Effector CD4-positive, alpha-beta T cell (primary cell): ENCODE measurements at regions not wholly inside any gene's neighbourhood (a gene's known extent, or its start where the extent isn't known, plus 50 kb on each side); places are given as distances from the start of the nearest gene placed in this dataset.

Experiments
- DNase-seq: peaks from one replicate; pipeline ENCODE4 v3.0.0-alpha.2; 2020

- DNase-seq, result no peak
Observed at GRCh38 chr3:177515786-177516157, 318.5 kb upstream of the TBL1XR1 start.

DNA sequence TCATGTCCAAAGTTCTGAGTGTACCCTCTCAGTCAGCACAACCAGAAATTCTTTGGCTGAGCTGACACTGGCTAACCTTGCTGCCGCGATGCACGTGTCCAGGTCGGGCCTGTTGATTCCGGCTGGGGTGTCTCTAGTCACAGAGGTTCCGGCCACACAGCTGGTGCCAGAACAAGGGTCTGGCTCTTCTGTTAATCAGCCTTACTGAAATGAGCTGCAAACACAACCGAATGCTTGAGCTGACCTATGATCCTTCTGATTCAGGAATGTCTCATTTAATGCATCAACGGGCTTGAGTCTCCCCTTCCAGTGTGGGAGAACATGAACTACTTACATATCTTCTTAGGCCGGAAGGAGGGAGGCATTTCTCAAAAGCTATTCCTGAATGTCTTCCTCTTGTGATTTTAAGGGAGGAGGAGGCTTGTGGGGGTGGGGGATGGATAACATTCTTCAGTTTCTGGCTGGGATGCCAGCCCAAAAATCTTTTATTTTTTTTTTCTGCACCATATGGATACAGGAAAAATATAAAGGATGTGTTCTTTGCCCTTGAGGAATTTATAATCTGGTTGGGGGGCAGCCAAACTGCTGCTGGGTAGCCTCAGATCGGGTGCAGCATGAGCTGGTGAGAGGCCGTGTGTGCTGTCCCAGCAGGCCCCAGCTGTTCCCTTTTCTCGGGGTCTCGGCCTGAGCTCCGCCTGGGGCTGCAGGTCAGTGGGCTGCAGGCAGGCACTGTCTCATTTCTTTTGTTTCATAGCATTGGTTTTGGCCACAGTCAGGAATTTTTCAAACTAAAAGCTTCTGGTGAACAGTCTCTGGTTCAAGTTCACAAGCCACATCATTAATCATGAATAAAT is 319.1 kb upstream of the TBL1XR1 start:
- DNase-seq, result no peak

GRCh38 chr3:177517906-177518305 is 320.6 kb upstream of the TBL1XR1 start:
- no peak for DNase-seq

DNA sequence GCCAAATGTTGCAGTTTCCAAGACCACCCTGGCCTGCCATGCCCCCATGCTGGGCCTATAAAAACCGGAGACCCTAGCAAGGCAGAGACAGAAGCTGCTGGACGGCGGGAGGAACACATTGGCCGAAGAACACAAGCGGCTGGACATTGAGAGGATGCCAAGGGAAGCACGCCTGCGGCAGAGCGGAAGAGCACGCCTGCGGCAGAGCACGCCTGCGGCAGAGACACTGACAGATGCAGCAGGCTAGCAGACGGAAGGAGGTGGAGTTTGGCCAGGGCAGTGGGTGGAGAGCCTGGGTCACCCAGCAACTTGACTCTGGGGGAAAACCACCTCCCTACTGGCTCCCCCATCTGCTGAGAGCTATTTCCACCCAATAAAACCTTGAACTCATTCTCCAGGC is 322.3 kb upstream of the TBL1XR1 start:
- no peak for DNase-seq

GRCh38 chr3:177521305-177521704 is 324.0 kb upstream of the TBL1XR1 start:
- DNase-seq, result no peak

DNA sequence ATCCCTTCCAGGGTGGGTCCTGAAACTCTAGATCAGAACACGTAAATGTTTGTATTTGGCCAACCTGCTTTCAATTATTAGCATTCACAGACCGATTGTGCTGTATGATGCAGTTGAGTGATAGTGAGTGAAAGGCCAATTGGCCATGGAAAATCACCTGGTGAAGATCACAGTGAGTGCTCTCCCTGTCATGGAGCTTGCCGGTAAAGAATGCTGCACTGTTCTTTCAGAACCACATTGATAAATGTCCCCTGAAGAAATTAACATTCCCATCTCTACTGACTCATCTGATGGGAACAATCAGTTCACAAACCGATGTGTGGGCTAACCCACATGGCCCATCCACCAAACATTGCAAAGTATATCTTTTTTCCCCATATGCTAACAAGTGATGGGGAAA is 324.8 kb upstream of the TBL1XR1 start:
- DNase-seq, result no peak

DNA sequence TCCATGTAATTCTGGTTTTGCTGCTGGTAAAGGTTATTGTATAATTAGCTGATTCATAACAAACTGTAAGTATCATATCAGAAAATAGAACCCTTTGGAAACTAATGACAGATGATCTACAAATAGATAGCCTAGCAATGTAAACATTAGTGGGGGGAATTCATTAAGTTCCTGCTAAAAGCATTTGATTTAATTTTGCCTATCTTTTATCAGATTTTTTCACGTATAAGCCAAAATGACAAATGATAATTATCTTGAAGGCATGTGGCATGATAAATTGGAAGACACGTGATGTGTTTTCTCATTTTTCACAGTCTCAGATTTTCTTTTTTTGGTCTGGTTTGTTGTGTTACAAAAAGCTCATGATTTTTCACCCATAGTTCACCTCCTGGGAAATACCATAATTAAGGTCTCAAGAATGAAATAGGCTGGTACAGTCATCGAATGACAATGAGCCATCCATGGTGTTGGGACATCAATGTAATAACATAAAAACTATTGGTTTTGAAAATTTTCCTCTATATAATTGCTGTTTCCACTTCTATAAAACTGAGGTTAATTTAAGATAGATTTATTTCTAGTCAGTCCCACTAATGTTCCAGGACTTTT is 325.9 kb upstream of the TBL1XR1 start:
- DNase-seq, result no peak

DNA sequence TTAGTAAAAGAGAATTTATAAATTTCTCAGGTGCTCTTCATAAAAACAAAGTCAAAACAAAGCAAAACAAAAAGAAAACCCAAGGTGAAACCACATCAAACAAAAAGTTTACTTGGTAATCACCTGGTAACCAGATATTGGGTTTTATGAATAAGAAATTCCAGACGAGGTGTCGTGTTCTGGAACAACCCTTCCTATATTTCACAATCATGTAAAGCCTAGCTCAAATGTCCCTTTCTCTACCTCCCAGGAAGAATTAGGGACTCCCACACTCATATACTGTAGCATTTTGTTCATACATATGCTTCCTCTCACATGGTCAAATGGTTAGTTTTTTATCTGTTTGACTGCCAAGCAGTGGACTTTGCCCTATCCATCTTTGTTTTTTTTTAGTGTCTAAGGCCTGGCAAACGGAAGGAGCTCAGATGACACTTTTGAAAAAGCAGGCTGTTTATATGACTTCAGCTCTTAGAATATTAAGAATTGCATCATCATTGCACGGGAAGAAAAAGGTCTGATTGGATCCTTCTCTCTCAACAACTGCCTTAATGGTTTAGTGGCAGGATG is 326.7 kb upstream of the TBL1XR1 start:
- no peak for DNase-seq

DNA sequence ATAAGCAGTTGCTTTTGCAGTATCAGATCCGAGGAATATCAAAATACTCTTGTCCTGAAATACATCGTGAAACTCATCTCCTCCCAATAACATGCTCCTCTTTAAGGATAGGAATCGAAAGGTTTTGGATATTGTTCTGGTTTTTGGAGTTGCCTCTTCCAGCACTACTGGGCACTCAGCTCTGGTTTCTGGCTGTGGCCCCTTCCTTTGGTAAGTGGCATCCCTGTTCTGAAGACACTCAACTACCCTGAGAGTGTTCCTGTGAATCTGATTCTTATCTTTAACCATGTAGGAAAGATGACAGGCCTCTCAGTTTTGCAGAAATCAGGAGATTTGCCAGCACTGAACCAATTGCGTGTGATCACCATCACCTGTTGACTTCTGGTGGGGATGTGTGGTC is 327.5 kb upstream of the TBL1XR1 start:
- no peak for DNase-seq

DNA sequence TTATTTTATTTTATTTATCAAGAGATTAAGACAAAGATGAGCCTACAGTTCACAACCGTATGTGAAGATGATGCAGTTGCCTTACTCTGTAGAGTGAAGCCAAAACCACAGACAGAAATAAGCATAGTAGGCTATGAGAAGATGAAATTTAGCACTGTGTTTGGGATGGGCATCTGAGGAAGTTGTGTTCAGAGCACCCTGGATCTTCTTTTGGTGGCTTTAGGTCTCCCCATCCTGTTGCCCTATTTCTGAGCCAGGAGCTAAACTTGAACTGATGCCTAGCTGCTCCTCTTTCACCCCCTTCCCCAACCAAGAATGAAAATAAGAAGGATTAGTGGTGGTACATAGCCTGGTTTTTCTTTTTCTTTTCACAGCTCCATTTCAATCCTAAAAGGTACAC is 328.1 kb upstream of the TBL1XR1 start:
- DNase-seq, result no peak

DNA sequence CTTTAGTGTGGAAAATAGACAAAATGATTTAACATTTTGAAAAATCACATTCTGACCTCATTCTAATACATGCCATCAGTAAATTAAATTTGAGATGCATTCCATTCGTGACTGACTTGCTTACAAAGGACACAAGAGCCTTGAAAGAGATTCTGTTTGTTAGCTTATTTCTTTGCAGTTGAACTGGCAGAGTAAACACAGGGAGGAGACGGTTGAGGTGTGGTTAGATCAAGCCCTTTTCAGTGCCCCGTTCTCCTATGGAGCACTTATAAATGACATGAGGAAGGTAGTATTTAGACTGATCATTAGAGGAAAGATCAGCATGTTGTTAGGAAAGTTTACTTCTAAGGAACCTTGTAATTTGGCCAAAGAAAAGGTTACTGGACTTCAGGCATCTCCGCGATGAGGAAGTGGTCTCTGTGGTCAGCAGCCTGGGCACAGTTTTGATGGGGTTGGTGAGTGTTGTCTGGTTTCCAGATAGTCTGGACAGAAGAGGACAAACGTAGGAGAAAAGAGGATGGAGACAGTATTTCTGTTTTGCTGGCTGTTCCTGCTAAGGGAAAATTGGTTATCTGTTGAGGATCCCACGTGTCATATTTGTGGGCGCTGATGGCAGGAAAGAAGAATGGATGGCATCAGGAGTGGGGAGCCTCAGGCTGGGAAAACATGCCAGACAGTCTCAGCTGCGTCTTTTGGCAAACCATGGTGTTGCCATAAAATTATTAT is 328.9 kb upstream of the TBL1XR1 start:
- DNase-seq, result no peak

- DNase-seq, result no peak
Observed at GRCh38 chr3:177527182-177527581, 329.9 kb upstream of the TBL1XR1 start.

DNA sequence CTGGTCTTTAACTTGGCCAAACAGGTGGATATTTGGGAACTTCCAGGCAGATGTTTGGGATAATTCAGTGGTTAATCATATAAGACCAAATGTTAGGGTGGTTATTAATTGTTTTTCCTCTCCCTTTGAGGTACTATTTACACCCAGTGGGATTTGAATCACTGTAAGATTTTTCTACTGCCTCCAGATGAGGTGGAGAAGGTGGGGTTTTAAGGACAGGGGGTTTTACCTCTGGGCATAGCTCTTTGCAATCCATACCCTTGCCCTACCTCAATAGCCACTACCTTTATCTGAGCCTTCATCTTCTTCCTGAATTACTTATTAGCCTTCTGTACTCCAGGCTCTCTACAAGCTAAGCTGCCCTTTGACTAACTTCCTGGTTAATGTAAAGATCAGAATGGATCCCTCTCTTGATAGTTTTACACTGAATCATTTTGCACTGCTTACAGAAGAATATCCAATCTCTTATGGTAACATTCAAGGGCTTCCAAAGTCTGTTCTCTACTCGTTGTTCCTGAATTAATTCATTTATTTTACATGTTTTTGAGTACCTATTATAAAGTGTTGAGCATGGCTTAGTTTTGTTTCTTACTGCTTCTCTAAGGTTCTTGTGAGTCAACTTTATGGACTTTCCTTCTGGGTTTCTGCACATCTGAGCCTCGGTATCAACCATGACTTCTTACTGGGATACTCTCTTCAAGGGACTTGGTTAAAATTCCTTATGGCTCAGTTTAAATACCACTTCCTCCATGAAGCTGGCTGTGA is 331.2 kb upstream of the TBL1XR1 start:
- DNase-seq, result no peak

DNA sequence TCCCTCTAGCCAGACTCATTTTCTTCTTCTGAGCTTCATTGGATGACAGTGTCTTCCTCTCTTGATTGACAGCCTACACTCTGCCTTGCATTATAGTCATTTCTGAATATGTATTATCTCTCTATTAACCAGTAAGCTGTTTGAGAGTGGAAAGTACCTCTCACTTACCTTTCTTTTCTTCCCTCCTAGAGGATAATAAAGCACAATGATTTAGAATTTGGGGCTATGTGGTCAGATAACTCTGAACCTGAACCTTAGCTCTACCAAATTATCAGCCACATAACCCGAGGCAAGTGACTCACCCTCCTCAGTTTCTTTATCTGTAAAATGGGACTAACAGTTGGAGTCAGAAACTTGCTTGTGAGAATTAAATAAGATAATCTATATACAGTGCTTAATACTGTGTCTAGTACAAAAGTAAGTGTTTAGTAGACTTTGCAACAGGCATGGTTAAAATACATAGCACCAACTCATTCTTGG is 331.8 kb upstream of the TBL1XR1 start:
- no peak for DNase-seq

DNA sequence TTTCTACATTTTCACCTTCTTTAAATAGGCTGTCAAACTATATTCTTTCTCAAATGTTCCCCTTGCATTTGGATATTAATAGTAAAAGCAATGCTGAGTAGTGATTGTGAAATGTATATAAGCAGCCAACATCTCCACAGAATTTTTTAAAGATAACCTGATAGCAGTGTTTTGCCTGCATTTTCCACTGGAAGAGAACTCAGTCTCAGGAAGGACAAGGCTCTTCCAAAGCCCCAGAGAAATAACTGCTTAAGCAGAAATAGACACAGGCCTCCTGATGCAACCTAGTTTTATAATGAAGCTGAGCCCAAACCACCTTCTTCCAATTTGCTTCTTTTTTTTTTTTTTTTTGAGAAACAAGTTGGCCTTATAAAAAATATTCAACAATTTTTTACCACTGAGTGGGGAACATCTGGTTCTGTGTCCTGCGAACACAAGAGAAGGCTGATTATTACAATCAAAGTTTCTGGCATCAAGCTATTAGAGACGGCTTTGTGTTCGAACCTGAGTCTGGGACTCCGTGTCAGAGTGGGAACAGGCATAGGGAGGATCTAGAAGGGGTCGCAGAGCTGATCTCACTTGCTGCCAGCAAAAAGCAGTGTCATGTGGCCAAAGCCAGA is 332.5 kb upstream of the TBL1XR1 start:
- DNase-seq, result no peak

DNA sequence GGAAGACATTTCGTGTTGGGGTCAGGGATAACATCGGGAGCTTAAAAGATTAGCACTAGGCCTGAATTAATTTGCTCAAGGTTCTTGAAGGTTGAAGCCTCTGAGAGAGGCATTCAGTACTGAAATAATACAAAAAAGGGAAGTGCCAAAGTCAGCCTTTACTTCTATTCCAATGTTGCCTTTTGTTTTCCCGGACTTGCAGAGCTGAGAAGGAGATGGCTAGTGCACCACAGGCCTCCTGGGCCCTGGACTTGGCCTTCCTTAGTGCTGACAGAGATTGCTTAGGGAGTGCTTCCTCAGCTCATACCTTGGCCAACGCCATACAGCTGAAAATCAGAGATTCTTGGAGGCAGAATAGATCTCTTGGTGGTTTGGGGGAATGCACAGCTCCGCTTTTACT is 333.6 kb upstream of the TBL1XR1 start:
- DNase-seq, result no peak

- no peak for DNase-seq
Observed at GRCh38 chr3:177536873-177537272, 339.6 kb upstream of the TBL1XR1 start.

- DNase-seq, result no peak
Observed at GRCh38 chr3:177537612-177538011, 340.3 kb upstream of the TBL1XR1 start.

- DNase-seq, result no peak
Observed at GRCh38 chr3:177538048-177538749, 340.9 kb upstream of the TBL1XR1 start.

GRCh38 chr3:177538750-177539730 is 341.8 kb upstream of the TBL1XR1 start:
- DNase-seq, result no peak
